ENCODE measurements at regions not wholly inside any gene's neighbourhood (a gene's known extent, or its start where the extent isn't known, plus 50 kb on each side); places are given as distances from the start of the nearest gene placed in this dataset.

- Histone ChIP-seq H3K9me2 (ENCODE audit: insufficient read depth, low read length) (no peaks in the 10 kb centered on the region), H3K9ac (ENCODE audit: low read length) (no peak overlapping the region), H3K9me3 (ENCODE audit: low read length) (no peaks in the 10 kb centered on the region), H2AFZ (ENCODE audit: low read depth, low read length) (no peak overlapping the region), H3F3A (ENCODE audit: insufficient read depth, low read length, poor library complexity, severe bottlenecking) (no peaks in the 10 kb centered on the region), H3K36me3 (ENCODE audit: insufficient read depth, low read length) (no peaks in the 10 kb centered on the region), H3K79me2 (replicated peaks; ENCODE audit: insufficient read depth, low read length) (no peaks in the 10 kb centered on the region), H3K27ac (ENCODE audit: low read length) (no peak overlapping the region), H3K4me3 (ENCODE audit: low read length) (no peak overlapping the region), H4K20me1 (ENCODE audit: insufficient read depth) (no peaks in the 10 kb centered on the region), H3K4me2 (ENCODE audit: low read length) (no peak overlapping the region), H3K27me3 (ENCODE audit: insufficient read depth, low read depth, low read length) (no peaks in the 10 kb centered on the region)
- TF ChIP-seq RAD21 (conservative IDR thresholded peaks at IDR 0.05) (no peak), EZH2 (IDR thresholded peaks at IDR 0.05; ENCODE audit: borderline replicate concordance, insufficient read depth, low read length, poor library complexity, severe bottlenecking) (no peak), MXI1 (conservative IDR thresholded peaks at IDR 0.05; ENCODE audit: poor library complexity, severe bottlenecking) (no peak), TAF1 (IDR thresholded peaks at IDR 0.05; ENCODE audit: low read depth) (no peak), POLR2AphosphoS5 (IDR thresholded peaks at IDR 0.05) (no peak), SMC3 (conservative IDR thresholded peaks at IDR 0.05; ENCODE audit: poor library complexity) (no peak), EP300 (conservative IDR thresholded peaks at IDR 0.05; ENCODE audit: poor library complexity, severe bottlenecking) (no peak)
- TF ChIP-seq, protein P1, sequence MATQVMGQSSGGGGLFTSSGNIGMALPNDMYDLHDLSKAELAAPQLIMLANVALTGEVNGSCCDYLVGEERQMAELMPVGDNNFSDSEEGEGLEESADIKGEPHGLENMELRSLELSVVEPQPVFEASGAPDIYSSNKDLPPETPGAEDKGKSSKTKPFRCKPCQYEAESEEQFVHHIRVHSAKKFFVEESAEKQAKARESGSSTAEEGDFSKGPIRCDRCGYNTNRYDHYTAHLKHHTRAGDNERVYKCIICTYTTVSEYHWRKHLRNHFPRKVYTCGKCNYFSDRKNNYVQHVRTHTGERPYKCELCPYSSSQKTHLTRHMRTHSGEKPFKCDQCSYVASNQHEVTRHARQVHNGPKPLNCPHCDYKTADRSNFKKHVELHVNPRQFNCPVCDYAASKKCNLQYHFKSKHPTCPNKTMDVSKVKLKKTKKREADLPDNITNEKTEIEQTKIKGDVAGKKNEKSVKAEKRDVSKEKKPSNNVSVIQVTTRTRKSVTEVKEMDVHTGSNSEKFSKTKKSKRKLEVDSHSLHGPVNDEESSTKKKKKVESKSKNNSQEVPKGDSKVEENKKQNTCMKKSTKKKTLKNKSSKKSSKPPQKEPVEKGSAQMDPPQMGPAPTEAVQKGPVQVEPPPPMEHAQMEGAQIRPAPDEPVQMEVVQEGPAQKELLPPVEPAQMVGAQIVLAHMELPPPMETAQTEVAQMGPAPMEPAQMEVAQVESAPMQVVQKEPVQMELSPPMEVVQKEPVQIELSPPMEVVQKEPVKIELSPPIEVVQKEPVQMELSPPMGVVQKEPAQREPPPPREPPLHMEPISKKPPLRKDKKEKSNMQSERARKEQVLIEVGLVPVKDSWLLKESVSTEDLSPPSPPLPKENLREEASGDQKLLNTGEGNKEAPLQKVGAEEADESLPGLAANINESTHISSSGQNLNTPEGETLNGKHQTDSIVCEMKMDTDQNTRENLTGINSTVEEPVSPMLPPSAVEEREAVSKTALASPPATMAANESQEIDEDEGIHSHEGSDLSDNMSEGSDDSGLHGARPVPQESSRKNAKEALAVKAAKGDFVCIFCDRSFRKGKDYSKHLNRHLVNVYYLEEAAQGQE (IDR thresholded peaks at IDR 0.05; ENCODE audit: borderline replicate concordance) = no peak
- TF ChIP-seq, protein P2, sequence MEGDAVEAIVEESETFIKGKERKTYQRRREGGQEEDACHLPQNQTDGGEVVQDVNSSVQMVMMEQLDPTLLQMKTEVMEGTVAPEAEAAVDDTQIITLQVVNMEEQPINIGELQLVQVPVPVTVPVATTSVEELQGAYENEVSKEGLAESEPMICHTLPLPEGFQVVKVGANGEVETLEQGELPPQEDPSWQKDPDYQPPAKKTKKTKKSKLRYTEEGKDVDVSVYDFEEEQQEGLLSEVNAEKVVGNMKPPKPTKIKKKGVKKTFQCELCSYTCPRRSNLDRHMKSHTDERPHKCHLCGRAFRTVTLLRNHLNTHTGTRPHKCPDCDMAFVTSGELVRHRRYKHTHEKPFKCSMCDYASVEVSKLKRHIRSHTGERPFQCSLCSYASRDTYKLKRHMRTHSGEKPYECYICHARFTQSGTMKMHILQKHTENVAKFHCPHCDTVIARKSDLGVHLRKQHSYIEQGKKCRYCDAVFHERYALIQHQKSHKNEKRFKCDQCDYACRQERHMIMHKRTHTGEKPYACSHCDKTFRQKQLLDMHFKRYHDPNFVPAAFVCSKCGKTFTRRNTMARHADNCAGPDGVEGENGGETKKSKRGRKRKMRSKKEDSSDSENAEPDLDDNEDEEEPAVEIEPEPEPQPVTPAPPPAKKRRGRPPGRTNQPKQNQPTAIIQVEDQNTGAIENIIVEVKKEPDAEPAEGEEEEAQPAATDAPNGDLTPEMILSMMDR (IDR thresholded peaks at IDR 0.05; ENCODE audit: poor library complexity, severe bottlenecking) = no peak
These were observed 236.7 kb downstream of the ENGASE start for GRCh38 chr17:79311373-79311772.

- TF ChIP-seq EP300 (conservative IDR thresholded peaks at IDR 0.05; ENCODE audit: poor library complexity, severe bottlenecking) (no peak), MXI1 (conservative IDR thresholded peaks at IDR 0.05; ENCODE audit: poor library complexity, severe bottlenecking) (no peak), TAF1 (IDR thresholded peaks at IDR 0.05; ENCODE audit: low read depth) (no peak)
- H4K20me1 ChIP-seq (ENCODE audit: insufficient read depth) = no peaks in the 10 kb centered on the region
- H3K4me3 ChIP-seq (ENCODE audit: low read length) = no peak overlapping the region
These were observed 232.0 kb downstream of the ENGASE start for GRCh38 chr17:79306424-79307318.

More at GRCh38 chr17:79306424-79307318, 232.0 kb downstream of the ENGASE start:
- no peak overlapping the region for H2AFZ ChIP-seq (ENCODE audit: low read depth, low read length)
- no peaks in the 10 kb centered on the region for H3F3A ChIP-seq (ENCODE audit: insufficient read depth, low read length, poor library complexity, severe bottlenecking)
- no peaks in the 10 kb centered on the region for H3K36me3 ChIP-seq (ENCODE audit: insufficient read depth, low read length)
- H3K9ac ChIP-seq (ENCODE audit: low read length) = no peak overlapping the region
- no peak overlapping the region for H3K4me2 ChIP-seq (ENCODE audit: low read length)
- no peaks in the 10 kb centered on the region for H3K9me2 ChIP-seq (ENCODE audit: insufficient read depth, low read length)
- H3K9me3 ChIP-seq (ENCODE audit: low read length) = no peaks in the 10 kb centered on the region
- H3K27me3 ChIP-seq (ENCODE audit: insufficient read depth, low read depth, low read length) = no peaks in the 10 kb centered on the region
- no peak overlapping the region for H3K27ac ChIP-seq (ENCODE audit: low read length)
- H3K79me2 ChIP-seq (replicated peaks; ENCODE audit: insufficient read depth, low read length) = no peaks in the 10 kb centered on the region

All from neural cell (in vitro differentiated cells).